HG03342 (cell line): ENCODE measurements at regions not wholly inside any gene's neighbourhood (a gene's known extent, or its start where the extent isn't known, plus 50 kb on each side); places are given as distances from the start of the nearest gene placed in this dataset.

Experiments used
- ATAC-seq: cut with Tn5 transposase; IDR thresholded peaks from one replicate; pipeline ENCODE4 v1.9.1; 2021; ENCODE audit warnings: mild to moderate bottlenecking, moderate library complexity; ENCODE audit not compliant: unreplicated experiment

DNA sequence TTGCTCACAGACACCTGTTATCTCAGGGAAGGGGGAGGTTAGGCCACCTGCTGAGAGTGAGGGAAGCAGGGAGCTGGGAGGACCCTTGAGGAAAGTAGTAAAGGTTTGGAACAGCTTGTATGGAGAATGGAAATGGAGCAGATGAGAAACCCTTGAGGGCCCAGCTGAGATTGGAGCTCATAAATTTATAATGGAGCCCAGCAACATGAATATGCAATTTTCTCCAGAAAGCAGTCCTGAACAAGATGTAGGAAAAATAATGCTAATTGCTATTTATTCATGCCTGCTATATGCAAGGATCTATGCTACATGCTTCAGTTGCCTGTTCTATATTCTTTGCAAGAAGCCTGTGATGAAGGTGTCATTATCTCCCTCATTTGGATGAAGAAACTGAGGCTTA is 67.5 kb upstream of the LEF1 start:
- ATAC-seq = no peak

DNA sequence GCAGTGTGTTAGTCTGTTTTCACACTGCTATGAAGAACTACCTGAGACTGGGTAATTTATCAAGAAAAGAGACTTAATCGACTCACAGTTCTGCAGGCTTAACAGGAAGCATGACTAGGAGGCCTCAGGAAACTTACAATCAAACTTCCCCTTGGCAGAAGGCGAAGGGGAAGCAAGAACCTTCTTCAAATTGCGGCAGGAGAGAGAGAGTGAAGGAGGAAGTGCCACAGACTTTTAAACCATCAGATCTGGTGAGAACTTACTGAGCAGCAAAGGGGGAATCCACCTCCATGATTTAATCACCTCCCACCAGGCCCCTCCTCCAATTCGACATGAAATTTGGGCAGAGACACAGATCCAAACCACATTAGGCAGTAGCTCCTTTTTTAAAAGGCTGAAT is 59.2 kb upstream of the LEF1 start:
- ATAC-seq = no peak

DNA sequence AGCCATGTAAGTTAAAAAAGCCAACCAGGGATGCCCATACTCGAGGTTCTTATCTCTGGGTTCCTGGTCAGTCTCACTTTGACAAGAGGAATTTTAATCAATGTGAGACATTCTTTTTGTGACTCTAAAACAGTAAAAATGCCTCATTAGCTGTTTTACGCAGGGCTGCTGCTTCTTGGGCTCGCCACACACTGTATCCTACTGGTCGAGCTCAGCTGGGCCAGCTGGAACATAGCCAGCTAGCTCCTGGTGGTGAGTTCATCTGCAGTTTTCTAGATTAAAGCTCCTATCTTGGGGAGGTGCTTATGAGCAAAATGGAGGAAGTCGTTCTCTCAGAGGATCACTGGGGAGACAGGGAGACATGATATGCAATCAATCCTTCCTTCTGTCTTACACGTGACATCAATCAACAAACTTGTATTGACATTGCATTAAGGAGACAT is 55.9 kb upstream of the LEF1 start:
- no peak for ATAC-seq

DNA sequence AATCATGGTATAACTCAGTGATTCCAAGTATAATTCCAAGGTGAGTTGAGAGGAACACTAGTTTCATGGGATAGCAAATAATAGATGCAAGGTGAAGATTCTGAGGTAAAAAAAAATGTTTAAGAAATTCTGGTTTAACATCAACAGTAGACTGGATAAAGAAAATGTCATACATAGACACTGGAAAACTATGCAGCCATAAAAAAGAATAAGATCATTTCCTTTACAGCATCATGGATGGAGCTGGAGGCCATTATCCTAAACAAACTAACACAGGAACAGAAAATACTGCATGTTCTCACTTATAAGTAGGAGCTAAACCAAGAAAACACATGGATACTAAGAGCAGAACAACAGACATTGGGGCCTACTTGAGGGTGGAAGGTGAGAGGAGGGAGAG is 54.6 kb upstream of the LEF1 start:
- ATAC-seq = no peak

DNA sequence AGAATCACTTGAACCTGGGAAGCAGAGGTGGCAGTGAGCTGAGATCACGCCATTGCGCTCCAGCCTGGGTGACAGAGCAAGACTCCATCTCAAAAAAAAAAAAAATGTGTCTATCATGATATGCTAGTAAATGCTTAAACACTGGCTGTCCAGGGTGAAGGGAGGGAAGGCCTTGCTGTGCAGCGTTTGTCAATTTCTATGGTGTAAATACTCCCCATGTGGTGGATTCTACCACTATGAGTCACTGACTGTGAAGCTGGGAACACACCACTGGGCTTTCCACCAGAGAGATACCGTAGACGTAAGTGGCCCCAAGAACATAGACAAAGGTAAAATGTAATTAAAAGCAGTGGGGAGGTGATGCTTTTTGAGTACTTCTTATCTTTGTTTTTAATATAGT is 51.3 kb upstream of the LEF1 start:
- ATAC-seq = no peak
